Liver (tissue), 3 donors: ENCODE measurements at regions not wholly inside any gene's neighbourhood (a gene's known extent, or its start where the extent isn't known, plus 50 kb on each side); places are given as distances from the start of the nearest gene placed in this dataset.

Source experiments
- EGR1 ChIP-seq, 2 donors: IDR thresholded peaks; 2 replicates each; pipeline ENCODE4 v1.6.1; 2016 to 2018; ENCODE audit warnings: antibody characterized with exemption in 2 of 2, low read depth in 2 of 2
- JUND ChIP-seq, 2 donors: IDR thresholded peaks; 2 replicates each; pipeline ENCODE4 v1.6.1; 2016; ENCODE audit warnings: antibody characterized with exemption in 2 of 2
- NR2F2 ChIP-seq: IDR thresholded peaks from 2 replicates; pipeline ENCODE4 v1.6.1; 2016; ENCODE audit warnings: antibody characterized with exemption
- SP1 ChIP-seq: IDR thresholded peaks from 2 replicates; pipeline ENCODE4 v1.6.1; 2018; ENCODE audit warnings: antibody characterized with exemption, mild to moderate bottlenecking
- TAF1 ChIP-seq: conservative IDR thresholded peaks from 2 replicates; pipeline ENCODE4 v1.6.1; 2016; ENCODE audit warnings: antibody characterized with exemption, mild to moderate bottlenecking
- YY1 ChIP-seq: IDR thresholded peaks from 2 replicates; pipeline ENCODE4 v1.6.1; 2016; ENCODE audit warnings: antibody characterized with exemption, mild to moderate bottlenecking
- TF ChIP-seq, protein P1 (sequence below): fragments of 150-350 bp; IDR thresholded peaks from 2 replicates; pipeline ENCODE4 v1.5.1; 2017; ENCODE audit warnings: improper control_type of control experiment, low read depth, low read length; ENCODE audit not compliant: missing input control
- TF ChIP-seq, protein P2 (sequence below): IDR thresholded peaks from 2 replicates; pipeline ENCODE4 v1.6.1; 2016; ENCODE audit warnings: antibody characterized with exemption, mild to moderate bottlenecking
- TF ChIP-seq, protein P3 (sequence below): IDR thresholded peaks from 2 replicates; pipeline ENCODE4 v1.6.1; 2016; ENCODE audit warnings: antibody characterized with exemption
- donor health status: healthy.
- donor health status: healthy.

DNA sequence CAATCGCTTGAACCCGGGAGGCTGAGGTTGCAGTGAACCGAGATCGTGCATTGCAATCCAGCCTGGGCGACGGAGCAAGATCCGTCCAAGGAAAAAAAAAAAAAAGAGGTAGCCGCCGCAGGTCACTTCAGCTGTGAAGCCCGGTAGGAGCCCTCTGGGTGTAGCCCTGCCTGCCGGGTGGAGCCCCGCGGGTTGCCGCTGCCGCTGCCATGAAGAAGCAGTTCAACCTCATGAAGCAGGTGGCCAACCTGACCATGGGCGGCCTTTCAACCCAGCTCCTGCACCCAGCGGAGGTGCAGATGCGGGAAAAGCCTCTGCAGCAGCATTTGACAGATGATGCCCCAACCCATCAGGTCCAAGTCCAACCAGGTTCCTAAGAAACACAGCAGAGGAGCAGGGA is 219.5 kb upstream of the SLC39A10 start:
- TF ChIP-seq, protein P1, sequence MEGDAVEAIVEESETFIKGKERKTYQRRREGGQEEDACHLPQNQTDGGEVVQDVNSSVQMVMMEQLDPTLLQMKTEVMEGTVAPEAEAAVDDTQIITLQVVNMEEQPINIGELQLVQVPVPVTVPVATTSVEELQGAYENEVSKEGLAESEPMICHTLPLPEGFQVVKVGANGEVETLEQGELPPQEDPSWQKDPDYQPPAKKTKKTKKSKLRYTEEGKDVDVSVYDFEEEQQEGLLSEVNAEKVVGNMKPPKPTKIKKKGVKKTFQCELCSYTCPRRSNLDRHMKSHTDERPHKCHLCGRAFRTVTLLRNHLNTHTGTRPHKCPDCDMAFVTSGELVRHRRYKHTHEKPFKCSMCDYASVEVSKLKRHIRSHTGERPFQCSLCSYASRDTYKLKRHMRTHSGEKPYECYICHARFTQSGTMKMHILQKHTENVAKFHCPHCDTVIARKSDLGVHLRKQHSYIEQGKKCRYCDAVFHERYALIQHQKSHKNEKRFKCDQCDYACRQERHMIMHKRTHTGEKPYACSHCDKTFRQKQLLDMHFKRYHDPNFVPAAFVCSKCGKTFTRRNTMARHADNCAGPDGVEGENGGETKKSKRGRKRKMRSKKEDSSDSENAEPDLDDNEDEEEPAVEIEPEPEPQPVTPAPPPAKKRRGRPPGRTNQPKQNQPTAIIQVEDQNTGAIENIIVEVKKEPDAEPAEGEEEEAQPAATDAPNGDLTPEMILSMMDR: no peak
- TF ChIP-seq TAF1: no peak
- TF ChIP-seq, protein P2, sequence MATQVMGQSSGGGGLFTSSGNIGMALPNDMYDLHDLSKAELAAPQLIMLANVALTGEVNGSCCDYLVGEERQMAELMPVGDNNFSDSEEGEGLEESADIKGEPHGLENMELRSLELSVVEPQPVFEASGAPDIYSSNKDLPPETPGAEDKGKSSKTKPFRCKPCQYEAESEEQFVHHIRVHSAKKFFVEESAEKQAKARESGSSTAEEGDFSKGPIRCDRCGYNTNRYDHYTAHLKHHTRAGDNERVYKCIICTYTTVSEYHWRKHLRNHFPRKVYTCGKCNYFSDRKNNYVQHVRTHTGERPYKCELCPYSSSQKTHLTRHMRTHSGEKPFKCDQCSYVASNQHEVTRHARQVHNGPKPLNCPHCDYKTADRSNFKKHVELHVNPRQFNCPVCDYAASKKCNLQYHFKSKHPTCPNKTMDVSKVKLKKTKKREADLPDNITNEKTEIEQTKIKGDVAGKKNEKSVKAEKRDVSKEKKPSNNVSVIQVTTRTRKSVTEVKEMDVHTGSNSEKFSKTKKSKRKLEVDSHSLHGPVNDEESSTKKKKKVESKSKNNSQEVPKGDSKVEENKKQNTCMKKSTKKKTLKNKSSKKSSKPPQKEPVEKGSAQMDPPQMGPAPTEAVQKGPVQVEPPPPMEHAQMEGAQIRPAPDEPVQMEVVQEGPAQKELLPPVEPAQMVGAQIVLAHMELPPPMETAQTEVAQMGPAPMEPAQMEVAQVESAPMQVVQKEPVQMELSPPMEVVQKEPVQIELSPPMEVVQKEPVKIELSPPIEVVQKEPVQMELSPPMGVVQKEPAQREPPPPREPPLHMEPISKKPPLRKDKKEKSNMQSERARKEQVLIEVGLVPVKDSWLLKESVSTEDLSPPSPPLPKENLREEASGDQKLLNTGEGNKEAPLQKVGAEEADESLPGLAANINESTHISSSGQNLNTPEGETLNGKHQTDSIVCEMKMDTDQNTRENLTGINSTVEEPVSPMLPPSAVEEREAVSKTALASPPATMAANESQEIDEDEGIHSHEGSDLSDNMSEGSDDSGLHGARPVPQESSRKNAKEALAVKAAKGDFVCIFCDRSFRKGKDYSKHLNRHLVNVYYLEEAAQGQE: no peak
- no peak for TF ChIP-seq YY1
- TF ChIP-seq NR2F2: no peak
- no peak for TF ChIP-seq JUND (IDR thresholded peaks at IDR 0.05)
- no peak for TF ChIP-seq SP1
- no peak for TF ChIP-seq EGR1 (IDR thresholded peaks at IDR 0.05; ENCODE audit: low read depth in 2 of 2)
- TF ChIP-seq, protein P3, sequence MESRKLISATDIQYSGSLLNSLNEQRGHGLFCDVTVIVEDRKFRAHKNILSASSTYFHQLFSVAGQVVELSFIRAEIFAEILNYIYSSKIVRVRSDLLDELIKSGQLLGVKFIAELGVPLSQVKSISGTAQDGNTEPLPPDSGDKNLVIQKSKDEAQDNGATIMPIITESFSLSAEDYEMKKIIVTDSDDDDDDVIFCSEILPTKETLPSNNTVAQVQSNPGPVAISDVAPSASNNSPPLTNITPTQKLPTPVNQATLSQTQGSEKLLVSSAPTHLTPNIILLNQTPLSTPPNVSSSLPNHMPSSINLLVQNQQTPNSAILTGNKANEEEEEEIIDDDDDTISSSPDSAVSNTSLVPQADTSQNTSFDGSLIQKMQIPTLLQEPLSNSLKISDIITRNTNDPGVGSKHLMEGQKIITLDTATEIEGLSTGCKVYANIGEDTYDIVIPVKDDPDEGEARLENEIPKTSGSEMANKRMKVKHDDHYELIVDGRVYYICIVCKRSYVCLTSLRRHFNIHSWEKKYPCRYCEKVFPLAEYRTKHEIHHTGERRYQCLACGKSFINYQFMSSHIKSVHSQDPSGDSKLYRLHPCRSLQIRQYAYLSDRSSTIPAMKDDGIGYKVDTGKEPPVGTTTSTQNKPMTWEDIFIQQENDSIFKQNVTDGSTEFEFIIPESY: no peak
